ENCODE measurements at regions not wholly inside any gene's neighbourhood (a gene's known extent, or its start where the extent isn't known, plus 50 kb on each side); places are given as distances from the start of the nearest gene placed in this dataset.

- TF ChIP-seq, protein P1, sequence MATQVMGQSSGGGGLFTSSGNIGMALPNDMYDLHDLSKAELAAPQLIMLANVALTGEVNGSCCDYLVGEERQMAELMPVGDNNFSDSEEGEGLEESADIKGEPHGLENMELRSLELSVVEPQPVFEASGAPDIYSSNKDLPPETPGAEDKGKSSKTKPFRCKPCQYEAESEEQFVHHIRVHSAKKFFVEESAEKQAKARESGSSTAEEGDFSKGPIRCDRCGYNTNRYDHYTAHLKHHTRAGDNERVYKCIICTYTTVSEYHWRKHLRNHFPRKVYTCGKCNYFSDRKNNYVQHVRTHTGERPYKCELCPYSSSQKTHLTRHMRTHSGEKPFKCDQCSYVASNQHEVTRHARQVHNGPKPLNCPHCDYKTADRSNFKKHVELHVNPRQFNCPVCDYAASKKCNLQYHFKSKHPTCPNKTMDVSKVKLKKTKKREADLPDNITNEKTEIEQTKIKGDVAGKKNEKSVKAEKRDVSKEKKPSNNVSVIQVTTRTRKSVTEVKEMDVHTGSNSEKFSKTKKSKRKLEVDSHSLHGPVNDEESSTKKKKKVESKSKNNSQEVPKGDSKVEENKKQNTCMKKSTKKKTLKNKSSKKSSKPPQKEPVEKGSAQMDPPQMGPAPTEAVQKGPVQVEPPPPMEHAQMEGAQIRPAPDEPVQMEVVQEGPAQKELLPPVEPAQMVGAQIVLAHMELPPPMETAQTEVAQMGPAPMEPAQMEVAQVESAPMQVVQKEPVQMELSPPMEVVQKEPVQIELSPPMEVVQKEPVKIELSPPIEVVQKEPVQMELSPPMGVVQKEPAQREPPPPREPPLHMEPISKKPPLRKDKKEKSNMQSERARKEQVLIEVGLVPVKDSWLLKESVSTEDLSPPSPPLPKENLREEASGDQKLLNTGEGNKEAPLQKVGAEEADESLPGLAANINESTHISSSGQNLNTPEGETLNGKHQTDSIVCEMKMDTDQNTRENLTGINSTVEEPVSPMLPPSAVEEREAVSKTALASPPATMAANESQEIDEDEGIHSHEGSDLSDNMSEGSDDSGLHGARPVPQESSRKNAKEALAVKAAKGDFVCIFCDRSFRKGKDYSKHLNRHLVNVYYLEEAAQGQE (IDR thresholded peaks at IDR 0.05; ENCODE audit: low read depth) = no peak
- TF ChIP-seq, protein P2, sequence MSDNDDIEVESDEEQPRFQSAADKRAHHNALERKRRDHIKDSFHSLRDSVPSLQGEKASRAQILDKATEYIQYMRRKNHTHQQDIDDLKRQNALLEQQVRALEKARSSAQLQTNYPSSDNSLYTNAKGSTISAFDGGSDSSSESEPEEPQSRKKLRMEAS (IDR thresholded peaks at IDR 0.05) = no peak
- TF ChIP-seq RAD21 (IDR thresholded peaks at IDR 0.05; ENCODE audit: low read depth) (no peak), ZBTB7A (IDR thresholded peaks at IDR 0.05; ENCODE audit: low read depth) (no peak), EGR1 (IDR thresholded peaks at IDR 0.05) (no peak), YY1 (IDR thresholded peaks at IDR 0.05; ENCODE audit: low read depth) (no peak)
Observed at GRCh38 chr5:3658929-3659328, 63.3 kb downstream of the IRX1 start.

All from Ishikawa (cell line).